ENCODE measurements at regions not wholly inside any gene's neighbourhood (a gene's known extent, or its start where the extent isn't known, plus 50 kb on each side); places are given as distances from the start of the nearest gene placed in this dataset.

GRCh38 chr5:114565871-114566270 is 204.0 kb downstream of the KCNN2 start:
- H3K4me3 ChIP-seq (ENCODE audit: control insufficient read depth in 2 of 3, extremely low read depth in 1 of 3, insufficient read depth in 2 of 3, low read depth in 1 of 3, low read length in 3 of 3) = no peak overlapping the region
- H3K9me1 ChIP-seq (ENCODE audit: control insufficient read depth, extremely low read depth, insufficient read depth, low read length) = no peaks in the 10 kb centered on the region
- no peak overlapping the region for H3K4me2 ChIP-seq (ENCODE audit: control insufficient read depth, extremely low read depth, insufficient read depth, low read depth, low read length)
- H3K36me3 ChIP-seq (ENCODE audit: control insufficient read depth in 2 of 2, extremely low read depth in 1 of 2, insufficient read depth in 2 of 2, low read length in 2 of 2) = no peaks in the 10 kb centered on the region
- no peak overlapping the region for H3K27ac ChIP-seq (ENCODE audit: control insufficient read depth, insufficient read depth, low read length)
- H3K9ac ChIP-seq (ENCODE audit: control insufficient read depth, extremely low read depth, insufficient read depth, low read length) = no peak overlapping the region
- H3K79me2 ChIP-seq (ENCODE audit: control insufficient read depth, insufficient read depth, low read length) = no peaks in the 10 kb centered on the region
- DNase-seq (ENCODE audit: low read depth, low spot score) (no peak), FAIRE-seq (no peak)
- H3K27me3 ChIP-seq (ENCODE audit: control insufficient read depth, extremely low read depth, insufficient read depth, low read length) = no peaks in the 10 kb centered on the region
- H3K9me3 ChIP-seq (ENCODE audit: control insufficient read depth, low read depth, low read length) = no peaks in the 10 kb centered on the region
- dilution Hi-C loops (cut with MboI; ENCODE audit: extremely low pct_ligation_motif_present, low sequenced_read_pairs) = no loop called here
- H3K4me1 ChIP-seq (ENCODE audit: control insufficient read depth, extremely low read depth, insufficient read depth, low read length) = no peaks in the 10 kb centered on the region
- TF ChIP-seq, protein P1, sequence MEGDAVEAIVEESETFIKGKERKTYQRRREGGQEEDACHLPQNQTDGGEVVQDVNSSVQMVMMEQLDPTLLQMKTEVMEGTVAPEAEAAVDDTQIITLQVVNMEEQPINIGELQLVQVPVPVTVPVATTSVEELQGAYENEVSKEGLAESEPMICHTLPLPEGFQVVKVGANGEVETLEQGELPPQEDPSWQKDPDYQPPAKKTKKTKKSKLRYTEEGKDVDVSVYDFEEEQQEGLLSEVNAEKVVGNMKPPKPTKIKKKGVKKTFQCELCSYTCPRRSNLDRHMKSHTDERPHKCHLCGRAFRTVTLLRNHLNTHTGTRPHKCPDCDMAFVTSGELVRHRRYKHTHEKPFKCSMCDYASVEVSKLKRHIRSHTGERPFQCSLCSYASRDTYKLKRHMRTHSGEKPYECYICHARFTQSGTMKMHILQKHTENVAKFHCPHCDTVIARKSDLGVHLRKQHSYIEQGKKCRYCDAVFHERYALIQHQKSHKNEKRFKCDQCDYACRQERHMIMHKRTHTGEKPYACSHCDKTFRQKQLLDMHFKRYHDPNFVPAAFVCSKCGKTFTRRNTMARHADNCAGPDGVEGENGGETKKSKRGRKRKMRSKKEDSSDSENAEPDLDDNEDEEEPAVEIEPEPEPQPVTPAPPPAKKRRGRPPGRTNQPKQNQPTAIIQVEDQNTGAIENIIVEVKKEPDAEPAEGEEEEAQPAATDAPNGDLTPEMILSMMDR (optimal IDR thresholded peaks at IDR 0.05 in 1 of 3, IDR thresholded peaks at IDR 0.05 in 1 of 3, conservative IDR thresholded peaks at IDR 0.05 in 1 of 3; ENCODE audit: extremely low read depth in 1 of 3, insufficient read depth in 2 of 3, low read length in 3 of 3) = no peak
- no peak overlapping the region for H2AFZ ChIP-seq (ENCODE audit: control insufficient read depth, low read length)
- H4K20me1 ChIP-seq (ENCODE audit: control insufficient read depth, extremely low read depth, insufficient read depth, low read length) = no peaks in the 10 kb centered on the region

- H3K9ac ChIP-seq (ENCODE audit: control insufficient read depth, extremely low read depth, insufficient read depth, low read length) = no peak overlapping the region
- no peaks in the 10 kb centered on the region for H3K4me1 ChIP-seq (ENCODE audit: control insufficient read depth, extremely low read depth, insufficient read depth, low read length)
- FAIRE-seq (no peak), DNase-seq (ENCODE audit: low read depth, low spot score) (no peak)
- H4K20me1 ChIP-seq (ENCODE audit: control insufficient read depth, extremely low read depth, insufficient read depth, low read length) = no peaks in the 10 kb centered on the region
- H3K79me2 ChIP-seq (ENCODE audit: control insufficient read depth, insufficient read depth, low read length) = no peaks in the 10 kb centered on the region
- H3K27ac ChIP-seq (ENCODE audit: control insufficient read depth, insufficient read depth, low read length) = no peak overlapping the region
- no peaks in the 10 kb centered on the region for H3K9me1 ChIP-seq (ENCODE audit: control insufficient read depth, extremely low read depth, insufficient read depth, low read length)
- no peak for TF ChIP-seq EZH2 (IDR thresholded peaks at IDR 0.05; ENCODE audit: low read length)
- TF ChIP-seq, protein P1 (optimal IDR thresholded peaks at IDR 0.05 in 1 of 3, IDR thresholded peaks at IDR 0.05 in 1 of 3, conservative IDR thresholded peaks at IDR 0.05 in 1 of 3; ENCODE audit: extremely low read depth in 1 of 3, insufficient read depth in 2 of 3, low read length in 3 of 3) = no peak
- no peaks in the 10 kb centered on the region for H3K9me3 ChIP-seq (ENCODE audit: control insufficient read depth, low read depth, low read length)
- no peaks in the 10 kb centered on the region for H3K36me3 ChIP-seq (ENCODE audit: control insufficient read depth in 2 of 2, extremely low read depth in 1 of 2, insufficient read depth in 2 of 2, low read length in 2 of 2)
- H2AFZ ChIP-seq (ENCODE audit: control insufficient read depth, low read length) = no peak overlapping the region
- no peak overlapping the region for H3K4me3 ChIP-seq (ENCODE audit: control insufficient read depth in 2 of 3, extremely low read depth in 1 of 3, insufficient read depth in 2 of 3, low read depth in 1 of 3, low read length in 3 of 3)
- dilution Hi-C loops (cut with MboI; ENCODE audit: extremely low pct_ligation_motif_present, low sequenced_read_pairs) = no loop called here
- no peaks in the 10 kb centered on the region for H3K27me3 ChIP-seq (ENCODE audit: control insufficient read depth, extremely low read depth, insufficient read depth, low read length)
- no peak overlapping the region for H3K4me2 ChIP-seq (ENCODE audit: control insufficient read depth, extremely low read depth, insufficient read depth, low read depth, low read length)
Measured at GRCh38 chr5:114565139-114565538, 203.3 kb downstream of the KCNN2 start.
